Right ventricle myocardium inferior (tissue), 1 donor: ENCODE measurements at regions not wholly inside any gene's neighbourhood (a gene's known extent, or its start where the extent isn't known, plus 50 kb on each side); places are given as distances from the start of the nearest gene placed in this dataset.

Experiments used
- ATAC-seq: fragments of 200-7000 bp; cut with Tn5 transposase; one replicate; pipeline ENCODE4 v1.9.1; 2020; ENCODE audit warnings: mild to moderate bottlenecking, moderate library complexity
- DNase-seq: peaks from one replicate; pipeline ENCODE4 v3.0.0; 2021; ENCODE audit errors: missing footprints
- intact Hi-C: fragments of 100-400 bp; cut with DNase I; formaldehyde crosslinking; loops from one replicate; pipeline ENCODE4 v1.11.0; 2022
- donor health status: DM: no; HTN: yes; CAD: no; lungs with severe emphysema.

DNA sequence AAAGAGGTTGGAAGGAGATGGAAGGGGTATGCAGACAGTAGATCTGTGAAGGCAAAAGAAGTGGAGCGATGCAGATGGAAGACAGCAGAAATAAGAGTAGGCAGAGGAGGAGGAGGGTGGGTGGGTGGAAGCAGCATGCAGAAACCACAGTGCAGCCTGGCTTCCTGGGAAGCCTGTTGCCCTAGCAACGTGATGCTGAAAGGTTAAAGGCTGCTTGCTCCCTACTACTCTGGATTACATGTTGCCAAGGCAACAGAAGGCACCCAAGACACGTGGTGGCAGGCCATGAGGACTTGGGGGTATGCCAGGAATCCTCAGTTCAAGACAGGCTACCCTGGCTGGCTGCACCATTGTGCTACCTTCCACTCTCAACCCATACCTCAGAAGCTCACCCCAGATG, 129.6 kb downstream of the GRIN2B start:
- intact Hi-C loops = no loop called here
- no peak for ATAC-seq
- no peak for DNase-seq

DNA sequence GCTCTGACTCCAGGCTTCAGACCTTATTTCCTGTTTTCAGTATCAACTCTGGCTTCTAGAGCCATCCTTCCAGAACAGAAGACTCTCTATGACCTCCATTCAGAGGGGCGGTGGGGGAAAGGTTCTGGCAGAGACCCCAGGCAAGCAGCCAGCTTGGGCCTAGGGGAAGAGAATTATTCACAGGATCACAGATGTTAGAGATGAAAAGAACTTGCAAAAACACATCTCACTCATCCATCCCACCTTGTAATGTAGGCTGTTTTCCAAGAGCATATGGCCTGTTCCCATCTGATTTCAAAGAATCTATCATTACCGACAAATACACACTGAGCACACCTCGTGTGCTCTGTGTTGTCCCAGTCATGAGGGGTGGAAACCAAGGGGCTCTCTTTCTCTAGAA, 131.9 kb downstream of the GRIN2B start:
- no peak for DNase-seq
- intact Hi-C loops = no loop called here
- no peak for ATAC-seq

DNA sequence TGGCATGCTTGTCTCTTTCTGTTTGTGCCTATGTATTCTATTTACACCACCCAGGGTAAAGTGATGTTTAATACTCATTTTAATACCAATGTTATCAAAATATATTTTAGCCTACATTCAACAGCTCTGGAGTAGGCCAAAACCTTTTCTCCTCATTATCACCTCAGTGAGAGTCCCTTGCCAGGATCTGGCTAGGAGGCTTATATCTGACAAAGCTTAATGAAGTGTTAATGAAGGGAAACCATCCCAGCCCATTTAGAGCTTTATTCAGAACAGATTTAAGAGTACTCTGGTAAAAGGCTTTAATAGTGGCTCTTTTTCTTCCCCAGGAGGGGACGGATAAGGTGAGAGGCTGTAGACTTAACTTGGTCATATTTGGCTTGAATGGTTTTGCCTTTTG, 137.6 kb downstream of the GRIN2B start:
- ATAC-seq (no peak), DNase-seq (no peak)
- intact Hi-C loops = no loop called here

DNA sequence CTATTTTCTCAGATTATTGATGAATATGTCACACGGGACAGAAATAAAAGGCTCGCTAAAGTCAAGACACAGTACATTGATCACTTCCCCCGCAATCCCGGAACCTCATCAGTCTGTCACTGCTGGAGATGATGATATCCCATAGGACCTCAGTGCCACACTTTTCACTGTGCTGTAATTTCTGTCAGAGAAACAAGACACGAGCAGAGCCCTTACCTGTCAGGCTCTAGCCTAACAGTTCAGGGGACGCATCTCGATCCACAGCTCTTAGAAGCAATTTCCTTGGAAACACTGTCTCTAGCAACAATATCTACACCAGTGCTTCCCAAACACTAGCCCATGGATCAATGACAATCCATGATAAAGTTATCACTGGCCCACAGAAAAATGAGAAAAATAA, 140.0 kb downstream of the GRIN2B start:
- DNase-seq = no peak
- intact Hi-C loops = no loop called here
- ATAC-seq = no peak

DNA sequence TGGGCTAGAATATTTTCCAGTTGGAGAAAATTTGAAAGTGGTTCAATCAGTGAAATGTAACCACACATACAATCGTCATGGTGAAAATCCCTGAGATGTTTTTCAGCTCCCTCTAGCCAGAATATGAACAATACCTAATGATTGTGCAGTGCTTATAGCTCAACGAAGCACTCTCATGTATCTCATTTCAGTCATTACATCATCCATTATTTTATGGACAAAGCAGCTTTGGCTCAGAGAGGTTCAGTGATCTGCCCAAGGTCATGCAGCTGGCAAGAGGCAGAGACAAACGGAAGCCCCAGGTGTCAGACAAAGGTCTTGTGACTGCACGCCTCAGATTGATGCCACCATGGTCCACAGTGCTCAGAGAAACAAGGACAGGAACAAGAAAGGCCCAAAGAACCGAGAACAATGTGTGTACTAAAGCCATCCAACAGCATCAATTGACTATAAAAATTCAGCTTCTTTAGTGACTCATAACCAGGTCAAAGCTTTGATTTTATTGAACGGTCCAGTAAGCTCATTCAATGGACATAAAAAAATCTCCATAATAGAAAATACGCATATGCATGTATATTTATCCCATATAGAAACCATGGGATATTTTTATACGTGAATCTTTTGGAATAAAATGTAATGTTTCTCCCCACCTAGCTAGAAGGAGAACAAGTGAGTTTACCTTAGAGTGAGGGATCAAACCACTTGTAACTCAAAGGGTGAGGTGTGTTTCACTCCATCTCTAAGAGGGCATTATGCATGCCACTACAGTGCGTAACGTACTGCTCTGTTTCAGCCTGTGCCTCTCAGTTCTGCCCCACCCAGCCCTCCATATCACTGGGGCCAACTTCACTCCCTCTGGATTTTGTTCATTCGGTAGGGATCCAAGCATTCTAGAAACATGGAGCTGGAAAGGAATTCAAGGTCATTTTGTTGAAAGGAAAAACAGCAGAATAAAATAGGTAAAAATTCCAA, 141.8 kb downstream of the GRIN2B start:
- intact Hi-C loops = no loop called here
- ATAC-seq (no peak), DNase-seq (no peak)

DNA sequence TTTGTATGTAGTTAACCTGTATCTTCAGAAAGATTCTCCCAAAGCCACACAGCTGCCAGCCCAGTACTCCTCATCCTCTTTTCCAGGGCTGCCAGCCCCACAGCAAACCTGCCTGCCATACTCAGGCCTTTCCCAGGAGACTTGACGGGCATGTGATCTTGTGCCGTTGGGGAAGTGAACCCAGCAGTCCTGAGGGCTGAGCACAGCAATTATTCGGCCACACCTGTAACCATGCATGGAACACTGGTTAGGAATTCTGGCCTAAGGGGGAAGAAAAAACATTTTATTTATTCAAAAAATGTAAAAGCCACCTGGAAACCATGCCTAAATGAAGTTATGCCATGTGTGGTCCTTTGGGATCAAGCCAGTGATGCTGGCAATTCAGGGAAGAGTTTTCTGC, 145.3 kb downstream of the GRIN2B start:
- ATAC-seq (no peak), DNase-seq (no peak)
- intact Hi-C loops = no loop called here

DNA sequence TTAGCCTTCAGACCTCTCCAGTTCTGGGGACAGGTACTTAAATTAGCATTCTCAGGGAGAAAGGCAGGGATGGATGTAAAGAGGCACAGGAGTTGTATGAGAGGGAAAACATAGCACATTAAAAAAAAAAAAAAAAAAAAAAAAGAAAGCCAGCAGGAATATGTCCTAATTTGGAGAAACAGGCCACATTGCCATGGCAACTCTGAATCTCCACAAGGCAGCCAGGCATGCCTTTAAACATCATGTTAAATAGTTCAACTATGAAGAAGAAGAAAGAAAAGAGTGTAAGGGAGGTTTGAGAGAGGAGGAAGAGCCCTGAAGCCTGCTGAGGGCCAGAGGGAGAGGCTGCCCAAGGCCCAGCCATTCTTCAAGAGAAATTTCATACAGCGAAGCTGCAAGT, 145.8 kb downstream of the GRIN2B start:
- intact Hi-C loops = no loop called here
- no peak for ATAC-seq
- DNase-seq = no peak

DNA sequence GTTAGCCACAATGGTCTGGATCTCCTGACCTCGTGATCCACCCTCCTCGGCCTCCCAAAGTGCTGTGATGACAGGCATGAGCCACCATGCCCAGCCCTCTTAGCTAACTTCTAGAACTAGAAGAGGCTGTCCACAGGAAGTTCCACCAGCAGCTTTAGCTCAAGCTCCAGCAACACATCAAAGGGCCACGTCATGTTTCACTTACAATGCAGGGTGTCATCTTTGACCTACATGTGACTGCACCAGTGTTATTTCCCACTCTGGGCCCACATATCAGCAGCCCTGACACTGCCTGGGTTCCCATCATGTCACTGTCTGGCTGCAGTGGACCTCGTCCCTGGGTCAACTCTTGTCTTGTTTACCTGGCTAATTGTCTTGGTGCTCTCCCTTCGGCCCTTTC, 147.2 kb downstream of the GRIN2B start:
- no peak for ATAC-seq
- intact Hi-C loops = no loop called here
- DNase-seq = no peak

DNA sequence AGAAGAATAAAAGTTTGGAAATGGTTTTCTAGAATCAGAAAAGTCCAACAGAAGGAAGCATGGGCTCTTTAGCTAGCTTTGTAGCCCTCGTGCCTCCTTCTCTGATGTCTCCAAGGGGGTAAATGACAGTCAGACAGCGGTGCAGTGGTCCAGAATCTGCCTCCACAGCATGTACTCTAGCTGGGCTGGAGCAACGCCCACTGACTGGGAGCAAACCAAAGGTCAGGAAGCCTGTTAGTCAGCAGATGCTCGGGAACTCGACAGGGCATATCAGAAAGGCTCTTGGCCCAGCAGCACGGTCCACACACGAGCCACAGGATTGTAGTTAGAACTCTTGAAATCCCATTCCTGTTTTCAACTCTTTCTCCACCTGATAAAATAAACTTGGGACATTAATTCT, 164.3 kb downstream of the GRIN2B start:
- intact Hi-C loops = no loop called here
- DNase-seq = peak; percentile 64
- ATAC-seq = no peak

DNA sequence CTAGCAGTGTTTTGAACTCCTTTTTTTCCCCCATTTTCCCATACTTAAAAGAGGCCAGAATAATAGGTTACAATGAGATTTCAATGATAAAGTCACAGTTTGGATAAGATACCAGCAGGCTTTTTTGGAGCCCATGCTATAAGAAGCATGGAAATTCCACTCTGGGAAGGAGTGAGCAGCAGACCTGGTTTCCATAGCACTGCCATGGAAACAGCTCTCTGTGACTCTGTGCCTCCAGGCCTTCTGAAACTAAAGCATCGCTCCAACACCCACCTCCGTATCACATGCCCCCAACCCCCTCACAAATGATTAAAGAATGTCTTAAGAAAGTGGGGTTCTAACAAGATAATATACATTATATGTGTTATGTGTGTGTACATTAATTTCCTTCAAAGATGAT, 165.0 kb downstream of the GRIN2B start:
- ATAC-seq = no peak
- DNase-seq = no peak
- intact Hi-C loops = no loop called here

DNA sequence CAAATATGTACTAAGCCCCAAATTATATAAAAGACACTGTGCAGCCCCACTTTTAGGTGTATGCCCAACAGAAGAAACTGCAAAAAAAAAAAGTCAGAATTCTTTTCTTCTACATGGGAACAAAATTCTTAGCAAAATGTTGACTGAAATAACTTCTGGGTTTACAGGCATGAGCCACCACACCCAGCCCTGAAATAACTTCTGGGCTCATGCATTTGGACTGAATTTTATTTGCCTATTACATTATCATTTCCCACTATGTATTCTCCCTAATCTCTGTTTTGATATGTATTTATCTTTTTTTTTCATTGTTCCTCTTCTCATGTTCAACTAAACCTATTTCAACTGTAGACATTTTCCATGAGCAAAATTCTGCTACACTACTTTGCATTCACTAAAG, 169.2 kb downstream of the GRIN2B start:
- intact Hi-C loops = no loop called here
- DNase-seq = no peak
- no peak for ATAC-seq

DNA sequence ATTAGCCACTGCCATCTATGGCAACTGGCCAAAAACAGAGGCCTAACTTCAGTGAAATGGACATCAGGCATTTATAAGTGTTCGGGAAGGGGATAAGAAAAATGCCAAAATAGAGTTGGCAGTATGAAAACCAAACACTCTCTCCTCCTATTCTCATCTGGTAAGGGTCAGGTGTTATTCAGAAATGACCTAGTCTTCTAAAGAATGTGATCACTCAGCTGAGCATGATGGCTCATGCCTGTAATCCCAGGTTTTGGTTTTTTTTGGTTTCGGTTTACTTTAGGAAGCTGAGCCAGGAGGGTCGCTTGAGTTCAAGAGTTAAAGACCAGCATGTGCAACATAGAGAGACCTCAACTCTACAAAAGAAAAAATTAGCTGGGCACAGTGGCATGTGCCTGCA, 170.3 kb downstream of the GRIN2B start:
- intact Hi-C loops = no loop called here
- DNase-seq (no peak), ATAC-seq (no peak)

DNA sequence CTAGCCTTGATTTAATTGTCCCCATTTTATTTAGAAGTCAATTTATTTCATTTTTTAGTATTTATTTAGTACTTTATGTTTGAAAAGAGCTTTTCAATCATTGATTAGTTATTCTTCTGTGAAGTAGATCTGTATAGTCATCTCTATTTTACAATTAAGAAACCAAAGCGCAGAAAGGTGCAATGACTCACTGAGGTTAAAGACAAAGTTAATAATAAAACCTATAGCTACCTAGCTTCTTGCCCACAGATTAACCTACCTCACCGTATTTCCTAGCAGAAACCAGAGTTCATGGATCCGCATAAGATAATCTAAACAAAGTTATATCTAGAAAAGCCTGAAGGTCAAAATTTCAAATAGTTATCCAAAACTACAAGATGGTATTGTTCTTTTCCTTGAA, 176.4 kb downstream of the GRIN2B start:
- no peak for ATAC-seq
- DNase-seq = no peak
- intact Hi-C loops = no loop called here

DNA sequence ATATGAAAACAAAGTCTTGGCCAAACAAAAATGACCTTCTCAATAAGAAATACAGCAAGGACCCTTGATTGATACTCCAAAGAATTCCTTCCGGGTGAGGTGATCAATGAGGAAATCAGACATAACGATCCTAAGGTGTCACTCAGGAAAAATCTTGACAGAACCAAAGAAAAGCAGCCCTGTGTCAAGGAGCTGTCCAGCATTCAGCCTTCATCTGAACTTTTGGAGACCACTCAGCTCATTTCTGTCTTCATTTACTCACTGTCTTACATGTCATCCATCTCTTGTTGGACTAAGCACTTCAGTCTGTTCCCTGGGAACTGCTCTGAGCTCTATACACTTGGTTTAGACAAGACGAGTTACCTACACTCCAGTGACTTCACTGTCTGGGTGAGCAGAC, 179.9 kb downstream of the GRIN2B start:
- intact Hi-C loops = no loop called here
- DNase-seq (no peak), ATAC-seq (no peak)

DNA sequence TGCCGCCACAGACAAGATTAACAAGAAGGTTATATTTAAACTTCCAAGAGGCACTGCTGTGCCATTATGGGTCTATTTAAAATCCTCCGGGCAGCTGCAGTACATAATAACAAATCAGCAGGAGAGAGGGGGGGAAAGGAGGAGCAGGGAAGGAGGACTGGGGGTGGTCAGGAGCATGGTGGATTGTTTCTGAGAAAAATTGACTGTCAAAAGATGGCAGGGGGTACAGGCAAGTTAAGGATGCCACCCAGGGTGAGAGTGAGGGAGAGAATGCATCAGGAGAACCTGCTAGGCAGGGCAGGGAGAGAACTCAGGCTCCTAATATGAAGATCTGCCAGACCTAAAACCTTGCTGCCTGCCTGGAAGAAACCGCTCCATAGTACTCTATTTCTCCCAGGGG, 181.8 kb downstream of the GRIN2B start:
- ATAC-seq (no peak), DNase-seq (no peak)
- intact Hi-C loops = no loop called here

DNA sequence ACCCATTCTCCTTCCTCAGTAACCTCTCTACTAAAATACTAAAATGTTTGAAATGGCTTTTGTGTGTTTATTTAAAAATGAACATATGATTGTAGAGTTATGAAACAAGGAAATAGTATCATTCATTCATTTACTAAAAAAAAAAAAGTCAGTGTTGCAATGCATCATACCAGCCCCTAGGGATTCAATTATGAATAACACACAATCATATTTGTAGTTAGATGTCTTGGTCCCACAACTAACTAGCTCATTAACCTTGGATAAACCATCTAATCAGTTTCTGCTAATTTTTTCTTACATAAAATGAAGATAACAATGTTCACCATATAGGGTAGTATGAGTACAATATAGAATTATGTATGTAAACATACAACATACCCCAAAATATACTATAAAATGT, 183.2 kb downstream of the GRIN2B start:
- DNase-seq (no peak), ATAC-seq (no peak)
- intact Hi-C loops = no loop called here

DNA sequence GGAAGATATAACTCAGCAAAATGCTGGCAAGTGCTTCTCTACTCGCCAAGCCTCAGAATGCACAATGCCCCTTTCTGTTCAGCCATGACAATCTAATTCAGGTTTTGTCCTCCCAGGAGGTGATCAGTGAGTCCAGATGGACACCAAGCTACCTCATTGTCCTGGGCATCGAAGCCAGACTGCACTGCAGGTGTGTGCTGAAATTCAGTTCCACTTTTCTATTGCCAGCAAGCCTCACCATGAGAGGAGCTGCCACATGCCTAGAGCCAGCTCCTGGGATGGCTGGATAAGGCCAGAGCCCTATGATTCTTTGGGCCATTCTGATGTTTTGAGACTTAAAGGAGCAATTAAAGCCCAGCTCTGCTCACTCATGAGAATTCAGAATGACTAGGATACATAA, 186.7 kb downstream of the GRIN2B start:
- DNase-seq = no peak

DNA sequence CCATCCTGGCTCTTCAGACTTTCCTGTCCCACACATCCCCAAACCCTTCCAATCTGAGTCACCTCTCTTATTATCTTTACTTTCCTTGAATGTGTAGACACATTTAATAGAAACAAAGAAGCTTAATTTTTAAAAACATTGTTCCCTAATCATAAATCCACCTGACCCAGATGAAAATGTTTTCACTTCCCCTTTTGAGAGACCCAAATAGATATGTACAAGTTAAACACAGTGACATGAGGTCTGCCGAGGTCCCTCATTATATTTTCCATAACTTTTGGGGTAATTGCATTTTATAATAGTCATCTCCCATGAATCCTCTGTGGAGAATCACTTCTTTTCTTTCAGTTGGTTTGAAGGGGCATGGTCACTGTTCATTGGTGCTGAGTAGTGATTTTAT, 191.1 kb downstream of the GRIN2B start:
- intact Hi-C loops = no loop called here

More for the DNA sequence above, 186.7 kb downstream of the GRIN2B start:
- no peak for ATAC-seq
- intact Hi-C loops = no loop called here

DNA sequence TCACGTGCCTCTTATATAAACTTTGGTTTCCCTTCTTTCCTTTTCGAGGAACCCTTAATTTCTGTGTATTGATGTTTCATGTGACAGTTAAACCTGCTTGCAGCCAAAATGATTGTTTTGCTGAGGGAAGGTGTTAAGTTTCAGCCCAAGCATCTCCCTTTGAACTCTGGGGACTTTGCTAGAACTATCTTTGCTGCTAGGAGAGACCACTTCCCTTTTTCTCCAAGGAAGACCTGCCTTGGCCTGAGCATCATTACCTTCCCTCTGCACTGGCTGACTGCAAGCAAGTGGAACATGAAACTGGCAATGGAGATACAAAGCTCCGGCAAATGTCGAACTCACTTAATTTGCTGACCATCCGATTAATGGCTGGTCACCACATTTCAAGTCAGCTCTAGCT, 192.8 kb downstream of the GRIN2B start:
- intact Hi-C loops = no loop called here
- ATAC-seq (no peak), DNase-seq (no peak)

More for the DNA sequence above, 191.1 kb downstream of the GRIN2B start:
- ATAC-seq (no peak), DNase-seq (no peak)

DNA sequence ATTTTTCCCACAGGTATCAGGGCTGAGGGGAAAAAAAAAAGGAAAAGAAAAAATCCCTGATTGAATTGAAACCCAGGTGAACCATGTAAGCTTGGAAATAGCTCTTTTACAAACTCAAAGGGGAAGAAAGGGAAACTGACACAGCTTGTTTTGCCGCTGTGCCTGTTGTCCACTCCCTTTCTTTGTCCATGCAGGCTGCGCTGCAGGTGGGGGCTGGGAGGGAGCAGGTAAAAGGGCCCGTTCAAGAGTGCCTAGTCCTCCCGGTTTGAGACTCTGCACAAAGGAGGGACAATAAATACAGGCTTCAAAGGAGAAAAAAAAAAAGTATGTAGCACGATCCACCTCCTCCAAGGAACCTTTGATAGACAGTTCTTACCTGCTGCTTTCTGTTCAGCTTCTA, 194.8 kb downstream of the GRIN2B start:
- ATAC-seq = no peak
- no peak for DNase-seq
- intact Hi-C loops = no loop called here

DNA sequence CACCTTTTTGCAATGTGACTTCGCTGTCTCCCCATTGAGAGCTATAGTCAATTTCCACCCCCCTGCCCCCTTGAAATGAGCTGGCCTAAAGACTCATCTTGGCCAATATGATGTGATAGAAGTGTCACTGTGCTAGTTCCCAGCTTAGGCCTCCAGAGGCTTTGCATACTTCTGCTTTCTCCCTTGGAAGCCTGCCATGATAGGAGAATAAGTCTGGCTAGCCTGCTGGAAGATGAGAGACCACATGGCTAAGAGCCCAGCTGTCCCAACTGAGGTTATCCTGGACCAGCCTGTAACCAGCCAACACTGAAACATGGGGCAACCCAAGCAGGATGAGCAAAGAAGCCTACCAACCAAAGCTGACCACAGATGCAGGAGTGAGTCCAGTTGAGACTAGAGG, 196.9 kb downstream of the GRIN2B start:
- intact Hi-C loops = no loop called here
- ATAC-seq = peak; percentile 52
- DNase-seq = no peak
